Endodermal cell (in vitro differentiated cells): ENCODE measurements at regions not wholly inside any gene's neighbourhood (a gene's known extent, or its start where the extent isn't known, plus 50 kb on each side); places are given as distances from the start of the nearest gene placed in this dataset.

ENCODE experiments used
- DNase-seq: peaks from one replicate; pipeline ENCODE4 v3.0.0-alpha.2; 2017
- H3K27ac ChIP-seq: 2 replicates; pipeline ENCODE4 v1.5.1; 2013; ENCODE audit warnings: mild to moderate bottlenecking, low read depth, low read length, moderate library complexity
- H3K27me3 ChIP-seq: 2 replicates; pipeline ENCODE4 v1.6.1; 2013; ENCODE audit warnings: mild to moderate bottlenecking, low read length, moderate library complexity; ENCODE audit not compliant: insufficient read depth, control insufficient read depth, poor library complexity, severe bottlenecking
- H3K36me3 ChIP-seq: 2 replicates; pipeline ENCODE4 v1.7.0; 2013; ENCODE audit warnings: mild to moderate bottlenecking, low read length, moderate library complexity; ENCODE audit not compliant: control insufficient read depth, insufficient read depth
- H3K4me1 ChIP-seq: one replicate; pipeline ENCODE4 v1.7.0; 2013; ENCODE audit warnings: low read length; ENCODE audit not compliant: control insufficient read depth, insufficient read depth
- H3K4me3 ChIP-seq: 2 replicates; pipeline ENCODE4 v1.5.1; 2013; ENCODE audit warnings: mild to moderate bottlenecking, low read length, moderate library complexity
- H3K9ac ChIP-seq: 2 replicates; pipeline ENCODE4 v1.6.1; 2013; ENCODE audit warnings: mild to moderate bottlenecking, low read length, moderate library complexity; ENCODE audit not compliant: poor library complexity, severe bottlenecking; ENCODE audit errors: extremely low read depth
- H3K9me3 ChIP-seq: 2 replicates; pipeline ENCODE4 v1.6.1; 2013; ENCODE audit warnings: mild to moderate bottlenecking, low read length, moderate library complexity; ENCODE audit not compliant: control insufficient read depth
- H3K27ac Mint-ChIP-seq: 2 replicates; pipeline ENCODE4 v1.8.0; 2020; ENCODE audit warnings: mixed read lengths
- H3K27me3 Mint-ChIP-seq: 2 replicates; pipeline ENCODE4 v1.8.0; 2021; ENCODE audit warnings: mild to moderate bottlenecking, mixed read lengths; ENCODE audit not compliant: insufficient read depth
- H3K36me3 Mint-ChIP-seq: 2 replicates; pipeline ENCODE4 v1.8.0; 2020; ENCODE audit warnings: low read depth, mixed read lengths
- H3K4me1 Mint-ChIP-seq: 2 replicates; pipeline ENCODE4 v1.8.0; 2020; ENCODE audit warnings: mixed read lengths
- H3K4me3 Mint-ChIP-seq: 2 replicates; pipeline ENCODE4 v1.8.0; 2020; ENCODE audit warnings: mild to moderate bottlenecking, moderate library complexity, mixed read lengths
- H3K9me3 Mint-ChIP-seq: 2 replicates; pipeline ENCODE4 v1.8.0; 2020; ENCODE audit warnings: mild to moderate bottlenecking, mixed read lengths
- CTCF ChIP-seq: fragments of 200-600 bp; sonication (generic); conservative IDR thresholded peaks from 2 replicates; pipeline ENCODE4 v1.5.0; 2021; ENCODE audit warnings: antibody characterized with exemption, mild to moderate bottlenecking
- WGBS, 2 experiments: methylation state at CpG; one replicate each; pipeline versions ENCODE4 v1.1.5 to v1.1.7; 2013; ENCODE audit warnings: missing lambda C conversion rate in 2 of 2, mixed read lengths in 1 of 2; ENCODE audit not compliant: insufficient coverage in 1 of 2, insufficient read length in 1 of 2; 5-methylcytosine and 5-hydroxymethylcytosine counted together

GRCh38 chr13:111470933-111471332 lies 150.5 kb downstream of the TEX29 start:
- no peak overlapping the region for H3K4me3 ChIP-seq
- H3K4me1 ChIP-seq: no peaks in the 10 kb centered on the region
- Mint-ChIP-seq H3K4me1 (no peaks in the 10 kb centered on the region), H3K36me3 (no peaks in the 10 kb centered on the region), H3K9me3 (no peaks in the 10 kb centered on the region), H3K4me3 (no peak overlapping the region), H3K27ac (no peak overlapping the region), H3K27me3 (peaks cover 2% of the 10 kb centered on the region)
- no peak overlapping the region for H3K9ac ChIP-seq
- no peak for TF ChIP-seq CTCF
- DNase-seq: no peak
- no peaks in the 10 kb centered on the region for H3K9me3 ChIP-seq
- H3K36me3 ChIP-seq: no peaks in the 10 kb centered on the region
- no peak overlapping the region for H3K27ac ChIP-seq
- no peaks in the 10 kb centered on the region for H3K27me3 ChIP-seq
- WGBS, 2 experiments: 89 to 100% methylated on average over 1 to 9 of the region's 9 CpGs

GRCh38 chr13:111472083-111472482 lies 151.6 kb downstream of the TEX29 start:
- Mint-ChIP-seq H3K4me3 (no peak overlapping the region), H3K36me3 (no peaks in the 10 kb centered on the region), H3K27ac (no peak overlapping the region), H3K9me3 (no peaks in the 10 kb centered on the region), H3K4me1 (no peaks in the 10 kb centered on the region), H3K27me3 (peaks cover 2% of the 10 kb centered on the region)
- H3K9me3 ChIP-seq: no peaks in the 10 kb centered on the region
- no peaks in the 10 kb centered on the region for H3K36me3 ChIP-seq
- no peak overlapping the region for H3K4me3 ChIP-seq
- H3K4me1 ChIP-seq: no peaks in the 10 kb centered on the region
- H3K9ac ChIP-seq: no peak overlapping the region
- 87 to 89% methylated on average over 8 to 10 of the region's 10 CpGs for WGBS, 2 experiments
- no peak overlapping the region for H3K27ac ChIP-seq
- no peaks in the 10 kb centered on the region for H3K27me3 ChIP-seq
- no peak for DNase-seq
- no peak for TF ChIP-seq CTCF

GRCh38 chr13:111472559-111473460 lies 152.4 kb downstream of the TEX29 start:
- Histone ChIP-seq H3K27ac (no peak overlapping the region), H3K9ac (no peak overlapping the region), H3K4me1 (no peaks in the 10 kb centered on the region), H3K36me3 (no peaks in the 10 kb centered on the region), H3K27me3 (no peaks in the 10 kb centered on the region), H3K4me3 (no peak overlapping the region), H3K9me3 (no peaks in the 10 kb centered on the region)
- DNase-seq: peak; percentile 26
- 87 to 90% methylated on average over 18 to 19 of the region's 19 CpGs for WGBS, 2 experiments
- H3K27me3 Mint-ChIP-seq: peaks cover 2% of the 10 kb centered on the region
- H3K9me3 Mint-ChIP-seq: no peaks in the 10 kb centered on the region
- no peak overlapping the region for H3K27ac Mint-ChIP-seq
- H3K4me1 Mint-ChIP-seq: no peaks in the 10 kb centered on the region
- H3K36me3 Mint-ChIP-seq: no peaks in the 10 kb centered on the region
- TF ChIP-seq CTCF: no peak
- no peak overlapping the region for H3K4me3 Mint-ChIP-seq
